Ishikawa (cell line): ENCODE measurements at regions not wholly inside any gene's neighbourhood (a gene's known extent, or its start where the extent isn't known, plus 50 kb on each side); places are given as distances from the start of the nearest gene placed in this dataset.

ENCODE experiments used
- CEBPB ChIP-seq: IDR thresholded peaks from 2 replicates; pipeline ENCODE4 v1.6.1; 2012
- CREB1 ChIP-seq: IDR thresholded peaks from 2 replicates; pipeline ENCODE4 v1.6.1; 2012; ENCODE audit warnings: low read depth
- EGR1 ChIP-seq: IDR thresholded peaks from 2 replicates; pipeline ENCODE4 v1.6.1; 2012
- EP300 ChIP-seq: IDR thresholded peaks from 2 replicates; pipeline ENCODE4 v1.6.1; 2012; ENCODE audit warnings: borderline replicate concordance
- FOXM1 ChIP-seq: IDR thresholded peaks from 2 replicates; pipeline ENCODE4 v1.6.1; 2012; ENCODE audit warnings: low read depth, borderline replicate concordance
- MAX ChIP-seq: IDR thresholded peaks from 2 replicates; pipeline ENCODE4 v1.6.1; 2012
- NFIC ChIP-seq: IDR thresholded peaks from 2 replicates; pipeline ENCODE4 v1.6.1; 2012
- RAD21 ChIP-seq: IDR thresholded peaks from 2 replicates; pipeline ENCODE4 v1.6.1; 2012; ENCODE audit warnings: low read depth
- REST ChIP-seq: IDR thresholded peaks from 2 replicates; pipeline ENCODE4 v1.6.1; 2012; ENCODE audit warnings: low read depth, mild to moderate bottlenecking
- TEAD4 ChIP-seq: IDR thresholded peaks from 2 replicates; pipeline ENCODE4 v1.6.1; 2012
- YY1 ChIP-seq: IDR thresholded peaks from 2 replicates; pipeline ENCODE4 v1.6.1; 2012; ENCODE audit warnings: low read depth

- TF ChIP-seq CEBPB (no peak), FOXM1 (no peak), EGR1 (no peak), YY1 (no peak), EP300 (0 out of 2 replicates have a peak, but pooled peaks have one; percentile 2), RAD21 (no peak), CREB1 (no peak), REST (no peak), NFIC (no peak), TEAD4 (no peak), MAX (no peak)
These were observed 736.4 kb upstream of the MARCKS start for GRCh38 chr6:113120582-113121285.
